ENCODE measurements at regions not wholly inside any gene's neighbourhood (a gene's known extent, or its start where the extent isn't known, plus 50 kb on each side); places are given as distances from the start of the nearest gene placed in this dataset.

GRCh38 chr2:2662847-2663356, 331.8 kb upstream of the MYT1L start:
- Mint-ChIP-seq H3K36me3 (no peaks in the 10 kb centered on the region), H3K4me3 (no peak overlapping the region), H3K4me1 (no peaks in the 10 kb centered on the region), H3K27ac (no peak overlapping the region), H3K9me3 (ENCODE audit: low read depth) (peaks cover 8% of the 10 kb centered on the region), H3K27me3 (no peaks in the 10 kb centered on the region)
- DNase-seq: no peak
- no peak for ATAC-seq
- CTCF ChIA-PET: no interaction called here

DNA sequence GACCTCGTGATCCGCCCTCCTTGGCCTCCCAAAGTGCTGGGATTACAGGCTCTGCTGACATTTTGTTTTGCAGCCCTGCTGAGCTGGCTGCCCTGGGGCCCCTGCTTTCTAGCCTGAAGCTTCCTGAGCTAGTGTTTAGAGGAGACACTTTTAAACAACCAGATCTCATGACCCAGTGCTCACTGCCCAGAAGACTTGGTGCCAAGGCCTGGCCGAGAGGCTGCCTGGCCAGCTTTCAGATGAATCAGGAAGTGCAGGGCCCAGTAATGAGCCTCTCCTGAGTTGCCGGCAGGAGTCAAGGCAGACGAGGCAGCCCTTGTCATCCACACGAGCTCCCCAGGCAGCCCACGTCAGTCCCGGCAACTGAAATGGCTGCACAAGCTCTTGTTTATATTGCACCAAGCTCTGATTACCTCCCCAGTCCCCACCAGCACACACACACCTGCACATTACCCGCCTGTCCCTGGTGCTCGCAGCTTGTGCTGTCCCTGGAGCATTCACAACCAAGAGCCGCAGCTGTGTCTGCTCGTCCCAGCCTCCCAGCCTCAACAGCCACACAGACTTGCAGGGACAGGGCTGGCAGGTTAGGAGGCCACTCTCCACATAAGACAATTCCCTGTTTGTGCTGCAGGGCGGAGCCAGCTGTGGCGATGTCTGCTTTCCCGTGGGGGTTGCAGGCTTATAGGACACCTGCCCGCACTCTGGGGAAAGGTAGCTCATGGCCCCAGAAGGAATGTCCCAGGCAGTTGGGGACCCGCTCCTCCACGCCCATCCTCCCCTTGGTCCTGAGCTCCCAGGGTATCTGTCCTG, 331.2 kb upstream of the MYT1L start:
- H3K27me3 Mint-ChIP-seq: no peaks in the 10 kb centered on the region
- H3K9me3 Mint-ChIP-seq (ENCODE audit: low read depth): peaks cover 8% of the 10 kb centered on the region
- ATAC-seq (no peak), DNase-seq (no peak)
- H3K4me3 Mint-ChIP-seq: no peak overlapping the region
- H3K4me1 Mint-ChIP-seq: no peaks in the 10 kb centered on the region
- no peak overlapping the region for H3K27ac Mint-ChIP-seq
- CTCF ChIA-PET: no interaction called here
- no peaks in the 10 kb centered on the region for H3K36me3 Mint-ChIP-seq

- CTCF ChIA-PET: no interaction called here
- no peak overlapping the region for H3K4me3 Mint-ChIP-seq
- peaks cover 8% of the 10 kb centered on the region for H3K9me3 Mint-ChIP-seq (ENCODE audit: low read depth)
- no peaks in the 10 kb centered on the region for H3K27me3 Mint-ChIP-seq
- no peaks in the 10 kb centered on the region for H3K36me3 Mint-ChIP-seq
- DNase-seq: no peak
- no peak for ATAC-seq
- H3K4me1 Mint-ChIP-seq: no peaks in the 10 kb centered on the region
- no peak overlapping the region for H3K27ac Mint-ChIP-seq
Observed at GRCh38 chr2:2660789-2661355, 329.8 kb upstream of the MYT1L start.

- H3K36me3 Mint-ChIP-seq: no peaks in the 10 kb centered on the region
- no peaks in the 10 kb centered on the region for H3K4me1 Mint-ChIP-seq
- no peak overlapping the region for H3K4me3 Mint-ChIP-seq
- ATAC-seq (no peak), DNase-seq (no peak)
- no peak overlapping the region for H3K27ac Mint-ChIP-seq
- H3K27me3 Mint-ChIP-seq: no peaks in the 10 kb centered on the region
- CTCF ChIA-PET: no interaction called here
- peaks cover 8% of the 10 kb centered on the region for H3K9me3 Mint-ChIP-seq (ENCODE audit: low read depth)
Observed at GRCh38 chr2:2657121-2657962, 326.3 kb upstream of the MYT1L start.

DNA sequence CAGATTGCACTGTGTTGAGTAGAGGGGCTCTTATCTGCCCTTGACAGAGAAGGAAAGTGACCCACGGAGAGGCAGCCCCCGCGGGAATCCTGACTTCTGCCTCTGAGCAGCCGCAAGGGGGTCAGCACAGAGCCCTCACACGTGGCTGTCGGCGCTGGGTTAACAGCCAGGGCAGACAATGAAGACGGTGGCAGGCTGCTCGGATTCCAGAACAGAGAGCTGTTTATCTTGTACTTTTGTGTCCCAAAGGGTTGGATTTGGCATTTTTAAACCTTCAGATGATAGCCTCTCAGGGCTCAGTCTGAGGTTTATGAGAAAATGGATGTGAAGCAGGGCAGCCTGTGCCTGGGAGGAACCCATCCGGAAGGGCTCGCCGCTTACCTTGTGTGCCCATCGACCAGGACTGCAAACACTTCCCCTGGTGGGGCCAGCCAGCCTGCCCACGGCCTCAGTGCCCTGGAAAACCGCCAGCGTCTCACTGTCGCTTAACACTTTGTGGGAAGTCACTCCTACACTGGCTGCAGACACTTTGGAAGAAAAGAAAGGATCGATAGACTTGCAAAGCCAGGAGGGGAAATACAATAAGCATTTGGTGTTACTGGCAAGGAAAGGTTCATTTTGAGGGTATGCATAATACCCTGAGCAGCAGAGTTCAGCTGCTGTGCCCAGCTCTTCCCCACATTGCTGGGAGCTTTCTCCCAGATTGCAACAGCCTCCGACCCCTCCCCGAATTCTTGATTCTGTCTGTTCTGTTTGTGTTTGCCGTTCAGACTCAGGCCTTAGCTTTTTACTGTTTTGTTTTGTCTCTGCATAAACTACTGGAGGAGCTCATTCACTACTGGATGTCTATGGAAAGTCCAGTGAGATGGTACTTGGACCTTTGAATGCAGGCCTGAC, 325.3 kb upstream of the MYT1L start:
- Mint-ChIP-seq H3K27me3 (no peaks in the 10 kb centered on the region), H3K27ac (no peak overlapping the region), H3K4me3 (no peak overlapping the region), H3K4me1 (no peaks in the 10 kb centered on the region), H3K9me3 (ENCODE audit: low read depth) (peaks cover 13% of the 10 kb centered on the region), H3K36me3 (no peaks in the 10 kb centered on the region)
- ATAC-seq: no peak
- DNase-seq: no peak
- CTCF ChIA-PET: no interaction called here

- no peak for ATAC-seq
- H3K4me3 Mint-ChIP-seq: no peak overlapping the region
- CTCF ChIA-PET: no interaction called here
- H3K4me1 Mint-ChIP-seq: no peaks in the 10 kb centered on the region
- H3K9me3 Mint-ChIP-seq (ENCODE audit: low read depth): peaks cover 12% of the 10 kb centered on the region
- H3K36me3 Mint-ChIP-seq: no peaks in the 10 kb centered on the region
- DNase-seq: no peak
- no peaks in the 10 kb centered on the region for H3K27me3 Mint-ChIP-seq
- H3K27ac Mint-ChIP-seq: no peak overlapping the region
Observed at GRCh38 chr2:2655453-2656114, 324.5 kb upstream of the MYT1L start.

DNA sequence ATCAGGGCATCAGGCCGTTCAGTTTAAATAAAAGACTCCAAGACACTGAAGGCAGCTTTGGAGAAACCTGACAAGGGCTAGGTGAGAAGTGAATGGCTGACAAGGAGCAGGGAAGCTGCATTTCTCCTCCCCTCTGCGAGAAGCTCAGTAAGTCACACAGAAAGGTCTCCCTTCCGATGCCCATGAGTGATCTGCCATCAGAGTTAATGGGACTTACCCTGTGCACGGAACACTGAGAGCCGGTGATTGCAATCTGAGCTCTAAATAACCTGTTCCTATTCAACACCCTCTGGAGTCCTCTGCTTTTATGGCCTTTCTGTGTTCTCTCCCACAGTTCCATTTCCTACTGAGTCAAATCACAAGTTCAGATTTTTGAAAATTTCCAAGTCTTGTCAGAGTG, 322.2 kb upstream of the MYT1L start:
- CTCF ChIA-PET: no interaction called here

DNA sequence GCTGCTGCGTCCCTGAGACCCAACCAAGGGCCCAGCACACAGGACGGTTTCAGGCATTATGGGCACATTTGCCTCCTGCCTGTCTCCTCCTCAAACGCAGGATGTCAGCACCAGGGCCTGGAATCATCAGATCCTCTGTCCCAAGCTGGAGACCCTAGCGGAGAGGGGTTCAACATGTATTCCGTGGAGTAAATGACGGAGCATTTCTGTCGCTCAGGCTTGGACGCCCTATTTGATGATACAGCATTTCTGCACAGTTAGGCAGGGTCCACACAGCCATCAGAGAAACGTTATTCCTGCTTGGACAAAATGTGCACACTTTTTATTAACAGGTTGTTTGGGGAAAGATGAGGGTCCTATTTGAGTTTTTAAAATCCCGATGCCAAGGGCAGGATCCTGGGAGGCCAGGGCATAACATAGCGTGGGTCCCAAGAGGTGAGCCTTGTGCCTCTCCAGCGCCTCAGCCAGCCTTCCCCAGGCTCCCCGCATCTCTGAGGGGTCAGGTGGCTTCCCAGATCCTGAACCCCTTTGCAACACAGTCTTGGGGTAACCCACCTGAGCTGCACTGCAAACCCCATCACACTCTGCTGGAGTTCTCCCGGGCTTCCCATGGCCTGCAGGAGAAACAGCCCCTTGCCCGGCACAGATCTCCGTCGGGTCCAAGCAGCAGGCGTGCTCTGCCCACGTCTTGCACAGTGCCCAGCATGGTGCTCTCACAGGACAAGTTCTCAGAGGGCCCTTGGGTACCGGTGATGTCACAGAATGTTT, 319.7 kb upstream of the MYT1L start:
- H3K36me3 Mint-ChIP-seq: no peaks in the 10 kb centered on the region
- H3K4me3 Mint-ChIP-seq: no peak overlapping the region
- CTCF ChIA-PET: no interaction called here
- no peak overlapping the region for H3K27ac Mint-ChIP-seq
- H3K27me3 Mint-ChIP-seq: no peaks in the 10 kb centered on the region
- DNase-seq (no peak), ATAC-seq (no peak)
- peaks cover 4% of the 10 kb centered on the region for H3K9me3 Mint-ChIP-seq (ENCODE audit: low read depth)
- peaks cover 7% of the 10 kb centered on the region for H3K4me1 Mint-ChIP-seq

More for the DNA sequence above, 322.2 kb upstream of the MYT1L start:
- H3K9me3 Mint-ChIP-seq (ENCODE audit: low read depth): peaks cover 4% of the 10 kb centered on the region
- H3K4me3 Mint-ChIP-seq: no peak overlapping the region
- no peak overlapping the region for H3K27ac Mint-ChIP-seq
- no peak for DNase-seq
- H3K36me3 Mint-ChIP-seq: no peaks in the 10 kb centered on the region
- no peaks in the 10 kb centered on the region for H3K27me3 Mint-ChIP-seq
- no peak for ATAC-seq
- H3K4me1 Mint-ChIP-seq: no peaks in the 10 kb centered on the region

- Mint-ChIP-seq H3K9me3 (ENCODE audit: low read depth) (peaks cover 4% of the 10 kb centered on the region), H3K36me3 (no peaks in the 10 kb centered on the region), H3K27me3 (no peaks in the 10 kb centered on the region), H3K4me1 (peaks cover 7% of the 10 kb centered on the region), H3K4me3 (no peak overlapping the region), H3K27ac (no peak overlapping the region)
- DNase-seq (no peak), ATAC-seq (no peak)
- CTCF ChIA-PET: no interaction called here
Observed at GRCh38 chr2:2649109-2650072, 318.3 kb upstream of the MYT1L start.

- peaks cover 11% of the 10 kb centered on the region for H3K9me3 Mint-ChIP-seq (ENCODE audit: low read depth)
- H3K4me1 Mint-ChIP-seq: peaks cover 7% of the 10 kb centered on the region
- no peak for ATAC-seq
- H3K36me3 Mint-ChIP-seq: no peaks in the 10 kb centered on the region
- CTCF ChIA-PET: no interaction called here
- no peak overlapping the region for H3K27ac Mint-ChIP-seq
- no peaks in the 10 kb centered on the region for H3K27me3 Mint-ChIP-seq
- DNase-seq: no peak
- no peak overlapping the region for H3K4me3 Mint-ChIP-seq
Observed at GRCh38 chr2:2648094-2648493, 317.0 kb upstream of the MYT1L start.

- ATAC-seq: no peak
- Mint-ChIP-seq H3K27ac (no peak overlapping the region), H3K36me3 (no peaks in the 10 kb centered on the region), H3K4me3 (no peak overlapping the region), H3K9me3 (ENCODE audit: low read depth) (peaks cover 10% of the 10 kb centered on the region), H3K27me3 (no peaks in the 10 kb centered on the region), H3K4me1 (peaks cover 7% of the 10 kb centered on the region)
- DNase-seq: no peak
- CTCF ChIA-PET: no interaction called here
Observed at GRCh38 chr2:2647141-2647541, 316.1 kb upstream of the MYT1L start.

All from activated CD8-positive, alpha-beta memory T cell treated with anti-CD3 and anti-CD28 coated beads, Interleukin-2, amount 10 ng/mL, durations not matched to agents 7 days and 5 days (primary cell).